ENCODE measurements at regions not wholly inside any gene's neighbourhood (a gene's known extent, or its start where the extent isn't known, plus 50 kb on each side); places are given as distances from the start of the nearest gene placed in this dataset.

DNA sequence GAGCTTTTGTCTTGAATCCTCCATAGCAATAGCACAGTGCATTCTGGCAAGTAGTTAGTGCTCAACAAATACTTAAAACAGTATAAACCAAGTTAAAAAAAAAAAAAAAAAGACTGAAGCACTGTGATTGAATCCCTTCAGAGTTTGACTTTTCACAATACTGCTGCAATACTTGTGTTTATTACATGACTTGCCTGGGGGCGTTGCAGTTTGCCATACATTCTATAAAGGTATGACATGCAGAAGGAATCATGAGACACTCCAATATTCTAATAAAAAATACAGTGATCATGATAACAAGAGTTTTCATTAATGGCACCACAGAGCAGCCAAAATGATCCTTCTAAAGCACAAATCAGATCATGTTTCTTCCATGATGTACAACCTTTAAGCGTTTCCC, 205.0 kb upstream of the CDKN3 start:
- intact Hi-C loops (cut with DNase I): no loop called here
- DNase-seq (ENCODE audit: low spot score) (no peak), ATAC-seq (no peak)

DNA sequence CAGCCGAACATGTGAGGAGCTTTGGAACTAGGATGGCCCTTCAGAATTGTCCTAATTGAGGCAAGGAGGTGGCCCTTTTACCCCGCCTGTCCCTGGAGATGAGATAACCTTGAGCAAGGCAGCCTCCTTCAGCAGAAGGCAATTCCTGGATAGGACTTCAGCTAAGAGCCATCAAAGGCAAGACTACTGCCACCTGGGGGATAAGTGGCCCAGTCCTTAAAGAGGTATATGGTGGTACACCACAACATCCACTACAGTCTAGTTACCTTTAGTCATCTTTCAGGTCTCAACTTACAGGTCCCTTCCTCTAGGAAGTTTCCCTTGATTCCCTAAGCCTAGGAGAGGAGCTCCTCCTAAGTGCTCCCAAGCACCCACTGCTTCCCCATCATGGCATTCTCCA, 204.2 kb upstream of the CDKN3 start:
- intact Hi-C loops (cut with DNase I): no loop called here
- DNase-seq (ENCODE audit: low spot score): no peak
- no peak for ATAC-seq

DNA sequence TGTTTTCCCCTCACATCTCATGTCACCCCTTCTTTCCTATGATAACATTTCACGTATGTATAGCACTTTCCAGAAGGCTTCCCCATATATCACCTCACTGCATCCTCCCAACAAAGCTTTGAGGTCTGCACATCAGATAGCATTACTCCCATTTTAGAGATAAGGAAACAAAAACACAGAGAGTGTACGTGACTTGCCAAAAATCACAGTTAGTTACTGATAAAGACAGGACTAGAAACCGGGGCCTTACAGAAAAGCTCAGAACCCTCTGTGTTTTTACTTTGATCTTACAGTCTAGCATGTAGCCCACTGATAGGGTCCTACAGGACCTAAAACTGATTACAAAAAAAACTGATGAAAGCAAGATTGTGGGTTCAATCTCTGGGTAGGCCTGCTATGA, 202.9 kb upstream of the CDKN3 start:
- DNase-seq (ENCODE audit: low spot score) (no peak), ATAC-seq (no peak)
- intact Hi-C loops (cut with DNase I): no loop called here

DNA sequence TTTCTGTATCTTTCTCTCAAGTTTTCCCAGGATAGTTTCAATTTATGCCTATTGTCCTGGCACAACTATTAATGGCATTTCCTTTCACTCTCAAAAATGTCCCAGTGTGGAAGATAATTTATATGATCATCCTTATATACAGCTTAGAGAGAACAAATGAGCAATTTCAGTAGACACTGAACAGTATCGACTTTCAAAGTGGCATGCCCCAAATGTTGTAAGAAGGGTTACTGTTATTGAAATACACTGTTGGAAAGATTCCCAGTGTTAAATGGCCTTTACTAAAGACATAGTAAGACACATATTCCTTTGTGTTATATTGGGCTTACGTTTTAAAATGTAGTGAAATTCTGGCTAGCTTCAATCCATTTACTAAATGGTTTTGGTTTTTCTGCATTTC, 202.3 kb upstream of the CDKN3 start:
- ATAC-seq (no peak), DNase-seq (ENCODE audit: low spot score) (no peak)
- intact Hi-C loops (cut with DNase I): no loop called here

DNA sequence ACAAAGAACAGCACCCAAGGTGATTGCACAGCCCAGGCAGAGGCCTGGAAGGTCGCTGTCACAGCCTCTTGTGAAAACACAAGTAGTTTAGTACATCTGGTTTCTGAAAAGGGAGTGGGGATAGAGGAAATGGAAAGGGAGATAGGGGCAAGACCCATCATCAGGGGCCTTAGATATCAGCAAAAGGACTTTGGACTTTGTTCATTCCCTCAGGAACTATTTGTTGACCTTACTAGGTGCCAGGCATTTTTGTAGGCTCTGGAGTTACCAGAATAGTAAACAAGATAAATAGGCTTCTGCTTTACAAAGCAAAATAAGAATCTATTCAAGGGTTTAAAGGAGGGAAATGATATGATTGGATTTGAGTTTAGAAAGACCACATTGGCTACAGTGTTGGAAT, 199.4 kb upstream of the CDKN3 start:
- DNase-seq (ENCODE audit: low spot score) (no peak), ATAC-seq (no peak)
- intact Hi-C loops (cut with DNase I): no loop called here

DNA sequence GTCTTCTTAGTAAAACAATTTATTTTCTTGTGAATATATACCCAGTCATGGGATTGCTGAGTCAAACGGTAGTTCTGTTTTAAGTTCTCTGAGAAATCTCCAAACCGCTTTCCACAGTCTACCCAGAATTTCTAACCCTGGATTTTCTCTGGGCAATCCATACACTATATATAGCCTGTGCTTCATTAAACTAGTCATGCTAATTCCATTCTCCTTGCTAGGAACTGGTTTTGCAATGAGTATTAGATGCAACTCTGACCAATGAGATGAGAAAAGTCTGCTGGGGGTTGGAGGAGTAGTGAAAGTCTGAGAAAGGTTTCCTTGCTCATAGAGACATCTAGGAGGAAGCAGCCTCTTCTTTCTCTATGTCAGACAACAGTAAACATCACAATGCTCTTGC, 196.1 kb upstream of the CDKN3 start:
- DNase-seq (ENCODE audit: low spot score) (no peak), ATAC-seq (no peak)
- intact Hi-C loops (cut with DNase I): no loop called here

DNA sequence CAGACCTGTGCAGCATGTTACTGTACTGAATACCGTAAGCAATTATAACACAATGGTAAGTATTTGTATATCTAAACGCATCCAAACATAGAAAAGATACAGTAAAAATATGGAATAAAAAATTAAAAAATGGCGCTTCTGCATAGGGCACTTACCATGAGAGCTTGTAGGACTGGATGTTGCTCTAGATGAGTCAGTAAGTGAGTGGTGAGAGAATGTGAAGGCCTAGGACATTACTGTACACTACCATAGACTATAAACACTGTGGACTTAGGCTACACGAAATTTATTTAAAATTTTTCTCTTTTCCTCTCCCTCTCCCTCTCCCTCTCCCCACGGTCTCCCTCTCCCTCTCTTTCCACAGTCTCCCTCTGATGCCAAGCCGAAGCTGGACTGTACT, 194.5 kb upstream of the CDKN3 start:
- intact Hi-C loops (cut with DNase I): no loop called here
- DNase-seq (ENCODE audit: low spot score) (no peak), ATAC-seq (no peak)

DNA sequence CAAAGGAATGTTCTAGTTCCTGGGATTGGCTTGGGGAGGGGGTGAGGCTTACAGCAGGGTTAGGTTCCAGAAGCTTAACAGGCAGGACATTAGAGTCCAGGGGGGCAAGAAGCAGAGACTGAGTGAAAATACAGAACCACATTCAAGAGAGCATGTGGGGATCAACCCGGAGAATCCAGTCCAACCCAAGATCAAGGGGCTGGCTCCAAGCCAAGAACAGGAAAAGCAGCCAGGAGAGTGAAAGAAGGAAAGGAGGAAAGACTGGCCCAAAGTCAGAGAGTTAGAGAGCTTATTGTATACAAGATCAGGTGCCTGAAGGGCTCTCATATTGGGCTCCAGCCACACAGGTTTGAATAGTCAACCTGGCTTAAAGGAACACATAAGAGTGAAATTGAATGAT, 190.3 kb upstream of the CDKN3 start:
- DNase-seq (ENCODE audit: low spot score): peak; percentile 57
- intact Hi-C loops (cut with DNase I): no loop called here

DNA sequence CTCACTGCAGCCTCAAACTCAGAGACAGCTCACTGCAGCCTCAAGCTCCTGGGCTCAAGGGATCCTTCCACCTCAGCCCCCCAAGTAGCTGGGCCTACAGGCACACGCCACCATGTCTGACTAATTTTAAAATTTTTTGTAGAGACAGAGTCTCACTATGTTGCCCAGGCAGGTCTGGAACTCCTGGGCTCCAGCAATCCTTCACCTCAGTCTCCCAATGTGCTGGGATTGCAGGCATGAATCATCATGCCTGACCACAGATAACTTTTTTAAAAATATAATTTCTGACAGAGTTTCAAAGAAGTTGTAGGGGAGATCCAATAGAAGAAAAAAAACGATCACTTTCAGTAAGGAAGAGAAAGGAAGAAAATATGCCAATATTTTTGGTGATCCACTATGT, 189.7 kb upstream of the CDKN3 start:
- no peak for ATAC-seq
- intact Hi-C loops (cut with DNase I): no loop called here

More for the DNA sequence above, 190.3 kb upstream of the CDKN3 start:
- no peak for ATAC-seq

DNA sequence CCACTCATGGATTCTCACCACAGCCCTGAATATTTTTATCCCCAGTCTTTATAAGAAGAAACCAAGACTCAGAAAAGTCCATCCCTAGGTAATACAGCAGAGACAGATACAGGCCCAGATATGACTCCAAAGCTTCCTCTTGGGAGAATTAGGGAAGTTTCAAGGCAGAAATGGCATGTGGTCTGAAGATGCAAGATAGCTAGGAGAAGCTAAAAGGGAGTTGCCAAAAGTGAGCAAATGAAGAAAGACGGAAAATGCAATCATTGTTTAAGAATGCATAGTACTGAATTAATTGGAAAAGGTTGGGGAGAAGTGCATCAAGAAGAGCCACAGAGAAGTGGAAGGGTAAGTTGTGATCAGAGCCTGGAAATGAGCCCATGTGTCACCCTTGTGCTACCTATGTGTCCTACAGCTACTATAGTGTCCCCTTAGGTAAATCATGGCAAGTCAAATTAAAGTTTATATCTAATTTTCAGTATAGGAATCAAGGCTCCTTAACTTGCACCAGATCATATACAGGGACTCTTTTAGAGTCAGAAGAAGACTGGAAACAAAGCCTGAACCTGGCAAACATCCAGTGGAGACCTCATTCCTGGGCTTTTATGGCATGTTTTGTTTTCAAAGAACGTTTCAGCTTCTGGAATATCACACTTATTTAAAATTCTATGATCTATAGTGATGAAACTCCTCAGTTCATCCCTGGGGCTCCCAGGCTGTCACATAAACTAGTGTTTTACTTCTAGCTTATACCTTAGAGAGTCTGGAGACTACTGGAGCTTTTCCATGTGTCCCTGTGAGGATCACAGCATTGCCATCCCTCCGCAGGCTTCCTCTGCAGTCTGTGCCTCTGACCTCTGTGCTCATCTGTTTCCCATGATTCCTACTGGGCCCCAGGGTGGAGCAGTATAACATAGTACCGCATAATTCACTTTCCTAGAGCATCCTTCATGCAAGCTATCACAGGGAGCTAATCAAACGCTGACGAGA, 189.0 kb upstream of the CDKN3 start:
- intact Hi-C loops (cut with DNase I): no loop called here
- DNase-seq (ENCODE audit: low spot score) (no peak), ATAC-seq (peak; percentile 16)

More for the DNA sequence above, 189.7 kb upstream of the CDKN3 start:
- DNase-seq (ENCODE audit: low spot score): no peak

DNA sequence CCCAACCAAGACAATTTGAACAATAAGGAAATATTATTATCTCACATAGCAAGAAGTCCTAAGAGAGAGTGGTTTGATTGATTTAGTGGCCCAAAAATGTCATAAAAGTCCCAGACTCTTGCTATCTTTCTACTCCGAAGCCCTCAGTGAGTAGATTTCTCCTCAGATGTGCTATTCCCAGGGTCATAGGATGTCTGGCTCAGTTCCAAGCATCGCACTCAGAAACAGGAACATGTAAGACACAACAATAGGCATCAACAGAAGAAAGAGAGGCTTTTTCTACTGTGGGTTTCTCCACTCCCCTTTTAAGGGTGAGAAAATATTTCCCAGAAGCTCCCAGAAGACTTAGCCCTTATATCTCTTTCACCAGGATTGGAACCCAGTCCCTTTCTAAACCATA, 188.1 kb upstream of the CDKN3 start:
- ATAC-seq (no peak), DNase-seq (ENCODE audit: low spot score) (no peak)
- intact Hi-C loops (cut with DNase I): no loop called here

DNA sequence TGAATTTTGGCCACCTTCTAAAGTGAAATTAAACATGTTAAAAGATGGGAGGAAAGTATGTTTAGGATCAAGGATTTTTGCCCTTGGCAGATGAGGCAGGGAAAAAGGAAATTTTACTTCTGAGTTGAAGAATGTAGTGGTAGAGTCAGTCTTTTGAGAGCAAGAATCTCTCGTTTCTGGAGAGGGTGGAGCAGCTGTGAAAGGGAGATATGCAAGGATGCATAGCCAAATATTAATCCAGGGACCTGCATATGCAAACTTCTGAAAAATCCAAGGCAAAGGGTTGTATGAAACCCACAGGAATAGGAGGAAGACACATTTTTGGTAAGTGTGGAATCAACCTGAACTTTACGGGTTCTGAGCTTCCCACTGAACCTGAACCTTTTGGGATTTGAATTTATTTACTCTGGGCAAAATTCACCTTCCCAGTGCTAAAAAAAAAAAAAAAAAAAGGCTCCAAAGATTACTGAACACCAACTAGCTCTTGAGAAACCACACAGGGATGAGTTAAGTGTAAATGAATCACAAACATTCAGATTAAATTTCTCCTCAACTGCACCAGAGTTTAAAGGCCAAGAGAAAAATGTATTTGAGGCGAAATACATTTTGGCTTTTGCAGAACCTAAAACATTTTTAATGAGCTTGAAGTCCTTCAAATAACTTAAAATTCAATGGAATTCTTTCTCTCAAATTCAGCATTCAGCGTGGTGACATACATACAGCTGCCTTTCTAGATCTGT, 187.1 kb upstream of the CDKN3 start:
- no peak for DNase-seq (ENCODE audit: low spot score)
- intact Hi-C loops (cut with DNase I): no loop called here
- no peak for ATAC-seq

DNA sequence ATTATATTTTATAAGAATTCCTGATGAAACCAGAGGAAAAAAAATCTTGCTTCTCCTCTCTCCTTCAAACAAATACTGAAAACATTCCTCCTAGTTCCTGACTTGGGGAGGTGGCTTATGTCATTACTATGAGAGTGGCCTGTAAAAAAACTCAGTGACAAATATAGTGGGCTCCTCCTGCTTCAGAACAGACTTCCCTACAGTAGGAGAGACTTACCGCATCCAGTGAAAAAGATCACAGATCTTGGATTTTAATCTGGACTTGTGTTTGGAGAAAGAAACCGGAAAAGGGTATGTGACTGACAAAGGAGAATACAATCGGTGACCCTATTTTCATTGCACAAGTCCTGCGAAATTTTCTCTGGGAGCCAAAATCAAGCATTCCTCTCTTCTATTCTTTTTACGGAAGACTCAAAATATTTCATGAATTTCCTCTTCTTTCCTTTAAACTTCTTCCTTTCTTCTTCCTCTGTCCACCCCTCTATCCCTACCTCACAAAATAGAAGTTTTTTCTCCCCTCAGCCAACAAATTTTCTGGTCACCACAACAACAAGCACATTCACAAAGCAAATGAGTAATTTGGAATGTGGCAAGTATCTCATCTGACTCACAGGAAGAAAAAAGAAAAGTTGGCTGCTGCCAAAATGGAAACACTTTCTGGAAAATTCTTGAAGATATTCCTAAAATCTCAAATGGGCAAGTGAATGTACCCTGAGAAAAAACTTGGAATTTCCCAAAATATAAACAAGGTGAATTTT, 185.1 kb upstream of the CDKN3 start:
- DNase-seq (ENCODE audit: low spot score) (no peak), ATAC-seq (peak; percentile 65)
- intact Hi-C loops (cut with DNase I): no loop called here

DNA sequence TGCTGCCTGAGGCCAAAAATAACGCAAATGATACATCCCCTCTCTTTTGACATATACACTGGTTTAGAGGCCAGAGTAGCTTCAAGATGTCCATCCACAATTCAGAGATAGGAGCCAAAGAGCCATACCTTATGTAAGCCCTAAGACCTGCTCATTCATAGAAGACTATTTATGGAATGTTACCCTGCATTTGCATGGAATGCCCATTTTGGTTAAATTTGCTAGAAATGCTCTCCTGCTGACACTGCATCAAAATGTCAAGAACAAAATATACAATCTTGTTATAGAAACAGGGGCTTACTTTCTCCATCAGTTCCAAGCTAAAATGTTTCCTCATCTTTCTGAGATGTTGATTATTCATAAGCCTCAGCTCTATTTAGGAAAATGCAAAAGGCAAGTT, 183.3 kb upstream of the CDKN3 start:
- intact Hi-C loops (cut with DNase I): no loop called here
- no peak for ATAC-seq

DNA sequence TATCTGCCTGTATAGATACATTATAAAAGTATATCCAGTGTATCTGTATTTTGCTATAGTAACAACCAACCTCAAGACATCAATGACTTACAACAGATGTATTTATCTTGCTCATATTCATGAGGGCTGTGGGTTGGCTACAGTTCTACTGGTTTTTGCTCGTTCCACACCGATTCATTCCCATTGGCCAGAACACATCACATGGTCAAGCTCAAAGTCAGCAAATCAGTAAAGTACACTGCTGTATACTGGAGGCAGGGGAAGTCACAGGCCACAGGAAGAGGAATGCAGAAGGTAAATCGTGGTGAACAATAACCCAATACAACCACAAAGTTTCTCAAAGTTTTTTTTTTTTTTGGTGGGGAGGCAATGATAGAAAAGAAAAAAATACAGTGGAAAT, 180.0 kb upstream of the CDKN3 start:
- ATAC-seq (no peak), DNase-seq (ENCODE audit: low spot score) (no peak)
- intact Hi-C loops (cut with DNase I): no loop called here

More for the DNA sequence above, 183.3 kb upstream of the CDKN3 start:
- no peak for DNase-seq (ENCODE audit: low spot score)

DNA sequence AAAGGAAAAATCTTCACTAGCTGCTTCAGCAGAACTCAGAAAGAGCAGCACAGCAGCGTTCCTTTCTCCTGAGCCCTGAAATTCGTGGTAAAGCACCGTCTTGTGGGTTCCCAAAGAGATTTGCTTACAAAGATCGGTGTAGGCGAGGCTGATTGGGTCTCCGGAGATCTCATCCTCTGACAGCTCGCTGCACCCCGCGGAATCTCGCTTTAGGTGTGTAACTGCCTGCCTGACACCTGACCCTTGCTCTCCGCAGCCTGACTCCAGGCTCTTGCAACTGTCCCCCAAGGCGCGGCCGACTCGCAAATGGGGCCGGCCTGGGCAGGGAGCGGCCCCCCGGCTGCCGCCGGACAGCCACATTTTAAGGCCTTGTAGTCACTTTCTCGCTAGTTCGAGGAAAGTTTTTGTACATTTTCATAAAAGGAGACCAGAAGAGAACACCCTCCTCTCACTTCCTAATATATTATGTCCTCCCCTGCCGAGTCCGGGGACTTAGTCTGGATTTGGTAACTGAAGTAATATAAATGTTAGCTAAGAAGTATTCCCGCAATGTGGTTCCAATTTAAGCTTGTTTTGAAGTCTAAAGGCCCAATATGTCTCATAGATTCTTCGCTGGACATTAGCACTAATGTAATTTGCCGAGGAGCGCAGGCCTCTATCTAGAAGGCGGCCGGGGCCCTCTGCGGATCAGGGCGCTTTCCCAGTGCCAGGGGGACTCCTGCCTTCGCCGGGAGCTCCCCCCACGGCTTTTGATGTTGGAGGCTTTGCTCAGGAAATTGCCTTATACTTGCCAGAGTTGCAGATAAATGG, 177.3 kb upstream of the CDKN3 start:
- DNase-seq (ENCODE audit: low spot score) (no peak), ATAC-seq (peak; percentile 38)
- intact Hi-C loops (cut with DNase I): no loop called here

DNA sequence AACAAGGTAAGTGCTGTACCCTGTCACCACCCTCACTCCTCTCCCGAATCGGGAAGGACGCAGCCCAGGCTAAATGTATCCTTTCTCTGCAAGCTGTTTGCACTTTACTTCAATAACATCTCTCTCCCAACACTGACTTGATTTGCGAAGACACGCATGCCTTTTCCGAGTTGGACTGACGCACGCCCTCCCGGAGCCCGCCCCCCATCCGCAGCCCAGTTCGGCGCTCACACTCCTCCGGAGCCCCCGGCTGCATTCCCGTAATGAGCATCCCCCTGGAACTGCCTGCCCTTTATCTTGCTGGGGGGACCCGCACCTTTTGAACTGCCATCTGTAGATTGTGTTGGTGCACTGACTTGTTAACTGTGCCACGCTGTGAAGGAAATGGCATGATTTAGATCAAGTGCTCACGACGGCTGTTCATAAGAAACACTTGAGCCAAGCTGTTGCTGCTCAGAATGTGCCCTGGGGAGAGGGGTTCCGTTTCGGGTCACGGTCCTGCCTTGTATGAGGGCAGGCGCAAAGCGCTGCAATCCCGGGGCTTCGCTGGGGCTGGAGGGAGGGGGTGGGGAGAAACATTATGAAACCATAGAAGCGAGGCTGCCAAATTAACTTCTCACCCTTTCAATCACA, 176.6 kb upstream of the CDKN3 start:
- no peak for DNase-seq (ENCODE audit: low spot score)
- intact Hi-C loops (cut with DNase I): no loop called here
- ATAC-seq: peak; percentile 92

DNA sequence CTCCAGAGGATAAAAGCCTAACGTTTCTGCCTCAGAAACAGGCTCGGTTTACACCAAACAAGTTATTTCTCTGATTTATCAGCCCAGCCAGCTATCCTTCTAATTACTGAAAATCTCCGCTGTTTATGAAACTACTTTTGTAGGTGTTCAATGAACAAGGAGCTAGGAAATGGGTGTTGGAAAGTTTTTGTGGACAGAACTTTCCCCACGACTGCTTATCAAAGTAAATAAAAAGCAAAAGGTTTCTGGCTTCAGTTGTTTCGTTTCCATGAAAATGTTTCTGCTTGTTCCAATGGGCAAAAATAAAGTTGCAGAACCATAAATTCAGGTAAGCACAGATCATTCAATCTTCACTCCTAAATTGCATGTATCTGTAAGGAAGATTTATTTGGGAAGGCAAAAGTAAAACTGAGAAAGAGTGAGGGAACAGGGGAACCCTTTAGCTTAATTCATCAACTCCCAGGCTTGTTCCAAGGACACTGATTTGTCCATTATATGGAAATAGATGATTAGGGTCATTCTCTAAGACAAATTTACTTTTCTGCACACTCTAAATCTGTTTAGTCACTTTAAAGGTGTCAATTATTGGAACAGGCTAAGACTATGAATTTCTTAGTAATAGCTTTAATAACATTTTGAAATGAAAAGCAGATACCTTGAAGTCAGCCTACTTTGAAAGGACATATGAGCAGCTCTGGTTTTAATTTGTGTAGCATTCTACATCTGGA, 175.9 kb upstream of the CDKN3 start:
- intact Hi-C loops (cut with DNase I): no loop called here
- ATAC-seq: no peak
- no peak for DNase-seq (ENCODE audit: low spot score)

Data from sciatic nerve (tissue), 2 donors.